SU-DHL-6 (cell line): ENCODE measurements at regions not wholly inside any gene's neighbourhood (a gene's known extent, or its start where the extent isn't known, plus 50 kb on each side); places are given as distances from the start of the nearest gene placed in this dataset.

Source experiments
- EZH2phosphoT487 ChIP-seq: fragments of 200-600 bp; sonication (generic), shearing (Covaris generic); conservative IDR thresholded peaks from 2 replicates; pipeline ENCODE4 v1.6.1; 2018; ENCODE audit warnings: mild to moderate bottlenecking, antibody characterized with exemption, low read length, moderate library complexity, mixed read lengths
- TF ChIP-seq, protein P1 (sequence below): fragments of 200-600 bp; sonication (generic); IDR thresholded peaks from one replicate; pipeline ENCODE4 v1.5.1; 2017; ENCODE audit warnings: antibody characterized with exemption, mild to moderate bottlenecking, low read length, moderate library complexity; ENCODE audit not compliant: insufficient read depth, poor library complexity, severe bottlenecking

DNA sequence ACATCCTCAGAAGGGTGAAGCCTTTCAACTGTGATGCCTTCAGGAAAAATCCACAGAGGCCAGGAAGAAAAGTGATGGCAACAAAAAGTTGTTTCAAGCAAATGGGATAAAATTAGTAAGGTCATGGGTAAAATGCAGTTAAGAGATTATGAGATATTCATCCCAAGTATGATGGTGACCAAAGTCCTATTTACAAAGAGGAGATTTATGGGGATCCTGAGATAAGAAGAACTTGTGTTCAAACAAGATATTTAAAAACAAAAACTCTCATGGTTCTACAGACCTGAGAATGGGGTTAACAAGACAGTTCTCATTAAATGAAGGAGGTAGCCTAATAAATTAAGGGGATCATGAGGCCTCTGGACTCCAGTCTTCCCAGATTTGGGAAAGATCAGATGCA, 184.4 kb downstream of the FCRL5 start:
- TF ChIP-seq, protein P1, sequence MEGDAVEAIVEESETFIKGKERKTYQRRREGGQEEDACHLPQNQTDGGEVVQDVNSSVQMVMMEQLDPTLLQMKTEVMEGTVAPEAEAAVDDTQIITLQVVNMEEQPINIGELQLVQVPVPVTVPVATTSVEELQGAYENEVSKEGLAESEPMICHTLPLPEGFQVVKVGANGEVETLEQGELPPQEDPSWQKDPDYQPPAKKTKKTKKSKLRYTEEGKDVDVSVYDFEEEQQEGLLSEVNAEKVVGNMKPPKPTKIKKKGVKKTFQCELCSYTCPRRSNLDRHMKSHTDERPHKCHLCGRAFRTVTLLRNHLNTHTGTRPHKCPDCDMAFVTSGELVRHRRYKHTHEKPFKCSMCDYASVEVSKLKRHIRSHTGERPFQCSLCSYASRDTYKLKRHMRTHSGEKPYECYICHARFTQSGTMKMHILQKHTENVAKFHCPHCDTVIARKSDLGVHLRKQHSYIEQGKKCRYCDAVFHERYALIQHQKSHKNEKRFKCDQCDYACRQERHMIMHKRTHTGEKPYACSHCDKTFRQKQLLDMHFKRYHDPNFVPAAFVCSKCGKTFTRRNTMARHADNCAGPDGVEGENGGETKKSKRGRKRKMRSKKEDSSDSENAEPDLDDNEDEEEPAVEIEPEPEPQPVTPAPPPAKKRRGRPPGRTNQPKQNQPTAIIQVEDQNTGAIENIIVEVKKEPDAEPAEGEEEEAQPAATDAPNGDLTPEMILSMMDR: no peak
- no peak for TF ChIP-seq EZH2phosphoT487
